HG03196 (cell line): ENCODE measurements at regions not wholly inside any gene's neighbourhood (a gene's known extent, or its start where the extent isn't known, plus 50 kb on each side); places are given as distances from the start of the nearest gene placed in this dataset.

Experiments
- ATAC-seq: cut with Tn5 transposase; IDR thresholded peaks from one replicate; pipeline ENCODE4 v1.9.1; 2021; ENCODE audit not compliant: unreplicated experiment

GRCh38 chr5:61621202-61621650 lies 289.2 kb downstream of the ZSWIM6 start:
- no peak for ATAC-seq

- ATAC-seq, result no peak
Measured at GRCh38 chr5:61622156-61622555, 290.1 kb downstream of the ZSWIM6 start.

GRCh38 chr5:61623401-61624069 lies 291.5 kb downstream of the ZSWIM6 start:
- ATAC-seq, result no peak

GRCh38 chr5:61624553-61625136 lies 292.6 kb downstream of the ZSWIM6 start:
- ATAC-seq, result no peak

- ATAC-seq, result no peak
Measured at GRCh38 chr5:61625137-61625561, 293.1 kb downstream of the ZSWIM6 start.

- ATAC-seq, result peak; percentile 63
Measured at GRCh38 chr5:61625681-61626621, 293.9 kb downstream of the ZSWIM6 start.

GRCh38 chr5:61626639-61627282 lies 294.7 kb downstream of the ZSWIM6 start:
- no peak for ATAC-seq

- ATAC-seq, result no peak
Measured at GRCh38 chr5:61627531-61627930, 295.5 kb downstream of the ZSWIM6 start.

- no peak for ATAC-seq
Measured at GRCh38 chr5:61630908-61631307, 298.9 kb downstream of the ZSWIM6 start.

GRCh38 chr5:61631438-61631941 lies 299.4 kb downstream of the ZSWIM6 start:
- ATAC-seq, result no peak

GRCh38 chr5:61632064-61632463 lies 300.0 kb downstream of the ZSWIM6 start:
- no peak for ATAC-seq

GRCh38 chr5:61635271-61635670 lies 303.2 kb downstream of the ZSWIM6 start:
- no peak for ATAC-seq

GRCh38 chr5:61637566-61637965 lies 305.5 kb downstream of the ZSWIM6 start:
- ATAC-seq, result no peak

- no peak for ATAC-seq
Measured at GRCh38 chr5:61638476-61638875, 306.4 kb downstream of the ZSWIM6 start.

- ATAC-seq, result no peak
Measured at GRCh38 chr5:61640179-61641021, 308.3 kb downstream of the ZSWIM6 start.

- no peak for ATAC-seq
Measured at GRCh38 chr5:61641748-61642565, 309.9 kb downstream of the ZSWIM6 start.

GRCh38 chr5:61647672-61648071 lies 315.6 kb downstream of the ZSWIM6 start:
- ATAC-seq, result no peak

- ATAC-seq, result no peak
Measured at GRCh38 chr5:61649231-61649630, 317.2 kb downstream of the ZSWIM6 start.

- no peak for ATAC-seq
Measured at GRCh38 chr5:61649971-61650370, 317.9 kb downstream of the ZSWIM6 start.
